Fibroblast of the aortic adventitia (primary cell): ENCODE measurements at regions not wholly inside any gene's neighbourhood (a gene's known extent, or its start where the extent isn't known, plus 50 kb on each side); places are given as distances from the start of the nearest gene placed in this dataset.
"Not testable (repeated sequence)": the region's sequence is repeated elsewhere in the genome, so short reads cannot be mapped to it uniquely, and the experiment has no call there.

Experiments
- DNase-seq: peaks from one replicate; pipeline ENCODE4 v3.0.0-alpha.2; 2010; ENCODE audit warnings: low read depth
- H3K4me3 ChIP-seq: 2 replicates; pipeline ENCODE4 v1.5.1; 2011; ENCODE audit warnings: low read depth, mild to moderate bottlenecking, control low read depth, low read length, moderate library complexity
- CTCF ChIP-seq: IDR thresholded peaks from 2 replicates; pipeline ENCODE4 v1.5.1; 2011; ENCODE audit warnings: mild to moderate bottlenecking, low read length, control low read depth, inconsistent platforms; ENCODE audit not compliant: insufficient read depth

- no peak for DNase-seq
- H3K4me3 ChIP-seq, result no peak overlapping the region
- TF ChIP-seq CTCF, result no peak
These were observed 97.6 kb downstream of the MTX3 start for GRCh38 chr5:79893485-79893884.

DNA sequence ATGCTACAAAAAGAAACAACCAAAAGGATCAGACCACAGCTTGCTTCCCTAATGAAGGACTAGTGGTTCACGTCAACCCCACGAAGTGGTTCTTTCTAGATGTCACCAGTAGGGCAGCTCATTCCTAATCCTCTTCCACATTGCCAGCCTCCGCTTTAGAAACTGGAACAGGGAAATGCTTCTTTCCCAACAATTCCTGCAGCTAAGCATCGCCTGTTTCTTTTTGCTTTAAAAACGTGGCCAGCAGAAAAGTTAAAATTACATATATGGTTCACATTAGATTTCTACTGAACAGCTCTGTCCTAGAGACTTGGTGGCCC is 100.2 kb downstream of the MTX3 start:
- DNase-seq, result no peak

GRCh38 chr5:79890119-79890929 is 100.7 kb downstream of the MTX3 start:
- H3K4me3 ChIP-seq, result no peak overlapping the region
- TF ChIP-seq CTCF, result no peak
- DNase-seq, result no peak

More for the DNA sequence above, 100.2 kb downstream of the MTX3 start:
- no peak overlapping the region for H3K4me3 ChIP-seq
- TF ChIP-seq CTCF, result no peak

DNA sequence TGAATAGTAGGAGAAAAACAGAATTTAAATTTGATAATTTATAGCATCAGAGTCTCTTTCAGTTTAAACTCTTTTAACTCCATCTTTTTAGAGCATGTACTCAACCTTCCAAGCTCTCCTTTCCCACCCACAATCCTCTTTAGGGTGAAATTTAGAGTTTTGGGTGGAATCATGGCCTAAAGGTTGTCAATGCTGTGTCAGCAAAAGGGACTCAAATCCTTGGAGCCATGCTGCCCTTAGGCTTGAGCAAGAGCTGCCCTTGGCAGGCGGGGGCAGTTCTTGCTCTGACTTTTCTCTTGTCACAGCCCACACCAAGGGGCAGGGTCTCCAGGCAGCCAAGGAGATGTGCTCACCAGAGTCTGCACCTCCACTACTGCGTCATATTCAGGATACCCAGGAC is 102.4 kb downstream of the MTX3 start:
- DNase-seq, result no peak
- TF ChIP-seq CTCF, result no peak
- no peak overlapping the region for H3K4me3 ChIP-seq

DNA sequence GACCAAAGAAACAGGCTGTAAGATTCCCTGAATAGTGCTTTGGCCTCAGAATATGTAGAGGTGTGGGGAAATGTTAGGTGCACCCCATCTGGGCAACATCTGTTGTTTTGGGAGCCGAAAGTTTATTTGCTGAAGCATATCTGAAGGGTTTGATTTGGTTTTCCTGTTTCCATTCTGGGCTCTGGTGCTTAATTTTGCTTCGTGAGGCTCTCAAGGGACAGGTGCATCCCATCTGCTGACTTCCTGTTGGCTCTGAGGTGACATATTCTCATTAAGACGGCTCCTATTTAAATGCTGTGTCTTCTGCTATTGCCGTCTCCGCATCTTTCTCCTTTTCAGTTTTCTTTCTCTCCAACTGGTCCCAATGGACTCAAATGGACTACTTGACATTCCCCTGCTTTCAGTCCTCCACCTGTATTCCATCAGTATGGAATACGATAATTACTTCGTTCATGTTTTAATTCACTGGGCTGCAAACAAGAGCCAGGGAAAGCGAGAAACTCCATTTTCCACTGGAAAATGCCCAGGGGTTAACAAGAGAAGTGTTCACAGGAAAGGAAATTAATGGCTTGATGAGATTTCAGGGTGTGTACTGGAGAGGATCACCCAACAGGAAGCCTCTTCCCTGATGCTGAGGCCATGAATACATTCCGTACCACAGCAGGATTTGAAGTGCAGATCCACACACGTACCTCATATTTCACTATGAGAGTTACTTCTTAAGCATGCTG is 104.0 kb downstream of the MTX3 start:
- TF ChIP-seq CTCF, result no peak
- no peak overlapping the region for H3K4me3 ChIP-seq
- no peak for DNase-seq

DNA sequence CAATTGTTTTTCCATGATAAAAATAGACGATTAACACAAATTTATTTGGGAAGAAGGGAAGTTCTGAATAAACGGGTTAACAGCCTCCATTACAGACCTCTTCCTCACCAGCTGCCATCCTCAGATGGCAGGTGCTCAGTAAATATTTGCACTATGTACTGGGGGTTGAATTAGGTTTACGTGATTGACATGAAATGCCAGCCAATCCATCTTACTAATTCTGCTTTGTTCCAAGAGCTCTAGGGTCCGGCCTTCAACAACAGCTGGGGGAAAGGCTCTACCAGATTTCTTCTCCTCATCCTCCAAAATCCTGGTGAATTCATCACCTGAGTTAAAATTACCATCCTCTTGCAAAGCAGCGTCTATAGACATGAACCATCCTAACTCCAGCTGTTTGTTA is 104.6 kb downstream of the MTX3 start:
- TF ChIP-seq CTCF, result no peak
- H3K4me3 ChIP-seq, result no peak overlapping the region
- no peak for DNase-seq

DNA sequence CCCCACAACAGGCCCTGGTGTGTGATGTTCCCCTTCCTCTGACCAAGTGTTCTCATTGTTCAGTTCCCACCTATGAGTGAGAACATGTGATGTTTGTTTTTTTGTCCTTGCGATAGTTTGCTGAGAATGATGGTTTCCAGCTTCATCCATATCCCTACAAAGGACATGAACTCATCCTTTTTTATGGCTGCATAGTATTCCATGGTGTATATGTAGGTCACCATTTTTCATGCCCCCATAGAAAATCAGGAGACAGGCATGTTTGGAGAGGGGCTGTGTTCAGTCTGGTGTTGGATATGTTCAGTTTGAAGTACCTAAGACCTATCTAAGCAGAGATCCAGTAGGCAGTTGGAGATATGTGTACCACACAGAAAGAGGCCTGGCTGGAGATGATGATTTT is 111.2 kb downstream of the MTX3 start:
- not testable (repeated sequence) for H3K4me3 ChIP-seq, DNase-seq
